ENCODE measurements at regions not wholly inside any gene's neighbourhood (a gene's known extent, or its start where the extent isn't known, plus 50 kb on each side); places are given as distances from the start of the nearest gene placed in this dataset.

DNA sequence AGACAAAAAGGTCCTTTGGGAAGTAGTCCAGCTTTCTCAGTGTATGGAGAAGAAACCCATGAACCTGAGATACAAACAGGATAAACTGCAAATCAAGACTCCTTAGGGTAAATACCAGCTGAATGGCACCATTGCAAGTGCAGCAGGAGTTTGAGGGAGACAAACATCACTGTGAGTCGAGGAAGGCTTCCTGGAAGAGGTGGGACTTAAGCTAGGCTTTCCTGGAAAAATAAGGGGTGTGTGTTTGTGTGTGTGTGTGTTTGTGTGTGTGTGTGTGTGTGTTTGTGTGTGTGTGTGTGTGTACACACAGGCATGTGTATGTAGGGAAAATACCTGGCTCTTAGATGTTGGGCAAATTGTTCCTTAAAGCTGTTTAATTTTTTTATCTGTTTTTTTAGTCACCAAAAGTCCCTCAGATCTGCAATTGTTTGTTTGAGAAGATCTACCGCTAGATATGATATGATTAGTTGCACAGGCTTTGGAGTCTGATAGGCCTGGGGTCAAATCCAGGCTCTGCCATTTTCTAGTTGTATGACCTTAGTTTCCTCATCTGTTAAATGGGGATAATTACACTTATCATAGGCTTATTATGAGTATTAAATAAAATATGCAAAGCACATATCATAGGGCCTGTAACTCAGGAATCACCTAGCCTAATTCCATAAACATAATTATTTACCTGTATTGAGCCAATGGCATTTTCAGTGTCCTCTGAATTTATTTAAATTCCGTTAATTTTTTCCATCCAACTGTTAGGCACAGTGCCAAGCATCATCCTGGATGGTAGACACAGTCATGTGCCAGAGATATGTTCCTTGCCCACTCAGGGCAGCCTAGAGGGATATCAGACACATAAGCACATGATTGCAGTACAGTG lies 85.6 kb upstream of the EED start:
- intact Hi-C loops (cut with micrococcal nuclease; ENCODE audit: unreplicated experiment): no loop called here
- no peak overlapping the region for H2AFZ ChIP-seq (ENCODE audit: low read length)
- H3K4me1 ChIP-seq (ENCODE audit: insufficient read depth, low read length, poor library complexity, severe bottlenecking): peaks cover 9% of the 10 kb centered on the region
- no peaks in the 10 kb centered on the region for H3K9me2 ChIP-seq (ENCODE audit: insufficient read depth, low read length)
- BruUV-seq (replicated peaks): no TSS peak
- no peak overlapping the region for H3K27ac ChIP-seq (ENCODE audit: low read depth, low read length, poor library complexity, severe bottlenecking)
- no peaks in the 10 kb centered on the region for H3K9me3 ChIP-seq (ENCODE audit: low read length)
- H3K4me2 ChIP-seq (ENCODE audit: low read length): no peak overlapping the region
- TF ChIP-seq CTCF (conservative IDR thresholded peaks at IDR 0.05; ENCODE audit: low read length) (no peak), EZH2phosphoT487 (IDR thresholded peaks at IDR 0.05; ENCODE audit: borderline replicate concordance, low read depth, low read length) (no peak)
- no peak for DNase-seq (ENCODE audit: low spot score)
- no peaks in the 10 kb centered on the region for H3K79me2 ChIP-seq (ENCODE audit: insufficient read depth, low read depth, low read length)
- ChIA-PET CTCF (ENCODE audit: unreplicated experiment) (interaction anchor here (0.6 kb wide), 1 partner anchor 1467 kb away, joined by 6 read pairs; no protein-coding TSS in a partner anchor), POLR2A (interaction anchor here (0.6 to 1.9 kb wide), 4 partner anchors 11 to 448 kb away, joined by 3 to 6 read pairs (median 4); no protein-coding TSS in a partner anchor)
- H3K4me3 ChIP-seq (ENCODE audit: low read depth, low read length, poor library complexity, severe bottlenecking): no peak overlapping the region
- no peaks in the 10 kb centered on the region for H3K36me3 ChIP-seq (ENCODE audit: insufficient read depth, low read length)
- no peaks in the 10 kb centered on the region for H4K20me1 ChIP-seq (ENCODE audit: insufficient read depth, low read length)

DNA sequence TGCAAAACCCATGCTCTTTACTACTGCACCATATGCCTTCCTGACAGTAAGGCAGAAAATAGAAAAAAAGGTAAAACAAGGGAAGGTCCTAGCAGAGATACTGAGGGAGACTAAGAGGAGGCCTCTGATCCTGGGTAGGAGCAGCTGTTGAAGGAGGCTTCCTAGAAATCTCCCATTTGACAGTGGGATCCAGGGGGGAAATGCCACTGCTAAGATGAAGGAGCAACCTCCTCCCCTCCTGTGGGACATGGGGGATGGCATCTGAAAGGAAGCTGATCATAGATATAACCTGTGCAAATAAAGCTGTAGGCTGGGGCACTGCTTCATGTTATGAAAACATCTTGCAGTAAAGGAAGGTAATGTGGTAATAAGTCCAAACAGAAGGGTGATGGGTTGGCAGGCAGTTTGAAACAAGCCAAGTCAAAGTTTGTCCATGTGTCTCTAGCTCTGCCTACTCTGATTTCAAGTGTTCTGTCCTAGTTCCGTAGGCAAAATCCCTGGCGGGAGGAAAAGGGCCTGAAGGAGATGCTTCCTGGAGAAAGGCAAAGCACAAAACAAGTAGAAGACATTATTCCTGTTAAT lies 86.7 kb upstream of the EED start:
- Histone ChIP-seq H3K4me2 (ENCODE audit: low read length) (no peak overlapping the region), H4K20me1 (ENCODE audit: insufficient read depth, low read length) (no peaks in the 10 kb centered on the region), H3K4me3 (ENCODE audit: low read depth, low read length, poor library complexity, severe bottlenecking) (no peak overlapping the region), H2AFZ (ENCODE audit: low read length) (no peak overlapping the region), H3K4me1 (ENCODE audit: insufficient read depth, low read length, poor library complexity, severe bottlenecking) (peaks cover 9% of the 10 kb centered on the region), H3K36me3 (ENCODE audit: insufficient read depth, low read length) (no peaks in the 10 kb centered on the region), H3K9me3 (ENCODE audit: low read length) (no peaks in the 10 kb centered on the region), H3K9me2 (ENCODE audit: insufficient read depth, low read length) (no peaks in the 10 kb centered on the region), H3K79me2 (ENCODE audit: insufficient read depth, low read depth, low read length) (no peaks in the 10 kb centered on the region), H3K27ac (ENCODE audit: low read depth, low read length, poor library complexity, severe bottlenecking) (no peak overlapping the region)
- intact Hi-C loops (cut with micrococcal nuclease; ENCODE audit: unreplicated experiment): no loop called here
- CTCF ChIA-PET (ENCODE audit: unreplicated experiment): interaction anchor here (0.6 kb wide), 1 partner anchor 10 kb away, joined by 3 read pairs; no protein-coding TSS in a partner anchor
- TF ChIP-seq EZH2phosphoT487 (IDR thresholded peaks at IDR 0.05; ENCODE audit: borderline replicate concordance, low read depth, low read length) (no peak), CTCF (conservative IDR thresholded peaks at IDR 0.05; ENCODE audit: low read length) (no peak)
- no TSS peak for BruUV-seq (replicated peaks)
- no peak for DNase-seq (ENCODE audit: low spot score)
- POLR2A ChIA-PET: interaction anchor here (1.2 kb wide), 1 partner anchor 12 kb away, joined by 3 read pairs; no protein-coding TSS in a partner anchor

Data from OCI-LY7 (cell line).